H9 (cell line): ENCODE measurements at regions not wholly inside any gene's neighbourhood (a gene's known extent, or its start where the extent isn't known, plus 50 kb on each side); places are given as distances from the start of the nearest gene placed in this dataset.

Experiments used
- DNase-seq: peaks from one replicate; pipeline ENCODE4 v3.0.0-alpha.2; 2017
- H2AFZ ChIP-seq: one replicate; pipeline ENCODE4 v1.6.1; 2013; ENCODE audit warnings: mild to moderate bottlenecking, low read length, control low read depth, moderate library complexity
- H2AK5ac ChIP-seq: 2 replicates; pipeline ENCODE4 v1.6.1; 2013; ENCODE audit warnings: low read length, control low read depth, mixed read lengths; ENCODE audit not compliant: insufficient read length
- H2BK120ac ChIP-seq: one replicate; pipeline ENCODE4 v1.6.1; 2013; ENCODE audit warnings: low read depth, mild to moderate bottlenecking, low read length, control low read depth, inconsistent platforms; ENCODE audit not compliant: poor library complexity, severe bottlenecking
- H2BK12ac ChIP-seq: 2 replicates; pipeline ENCODE4 v1.6.1; 2013; ENCODE audit warnings: low read length, control low read depth, mixed read lengths, low read depth; ENCODE audit not compliant: insufficient read length
- H2BK15ac ChIP-seq: 2 replicates; pipeline ENCODE4 v1.6.1; 2013; ENCODE audit warnings: low read depth, low read length, control low read depth
- H2BK20ac ChIP-seq: one replicate; pipeline ENCODE4 v1.6.1; 2013; ENCODE audit warnings: low read depth, mild to moderate bottlenecking, low read length, control low read depth, inconsistent platforms; ENCODE audit not compliant: poor library complexity, severe bottlenecking
- H2BK5ac ChIP-seq: 2 replicates; pipeline ENCODE4 v1.6.1; 2013; ENCODE audit warnings: low read length, control low read depth, mixed read lengths; ENCODE audit not compliant: insufficient read length
- H3K14ac ChIP-seq: 2 replicates; pipeline ENCODE4 v1.6.1; 2013; ENCODE audit warnings: low read length, control low read depth; ENCODE audit not compliant: insufficient read depth
- H3K18ac ChIP-seq: 2 replicates; pipeline ENCODE4 v1.6.1; 2013; ENCODE audit warnings: low read depth, mild to moderate bottlenecking, mixed read lengths, low read length, control low read depth; ENCODE audit not compliant: insufficient read length
- H3K23ac ChIP-seq: 2 replicates; pipeline ENCODE4 v1.6.1; 2013; ENCODE audit warnings: low read length, control low read depth, mixed read lengths, low read depth; ENCODE audit not compliant: insufficient read length
- H3K23me2 ChIP-seq: 2 replicates; pipeline ENCODE4 v1.6.1; 2013; ENCODE audit warnings: low read depth, mild to moderate bottlenecking, mixed read lengths, low read length, control low read depth; ENCODE audit not compliant: insufficient read length, poor library complexity, severe bottlenecking
- H3K27ac ChIP-seq: 2 replicates; pipeline ENCODE4 v1.5.1; 2013; ENCODE audit warnings: low read length, control low read depth, mixed read lengths, low read depth; ENCODE audit not compliant: insufficient read length
- H3K27me3 ChIP-seq: 2 replicates; pipeline ENCODE4 v1.6.1; 2013; ENCODE audit warnings: low read length, control low read depth, inconsistent platforms; ENCODE audit not compliant: insufficient read depth
- H3K4ac ChIP-seq: 2 replicates; pipeline ENCODE4 v1.6.1; 2013; ENCODE audit warnings: low read depth, mild to moderate bottlenecking, control low read depth, inconsistent platforms, low read length, moderate library complexity
- H3K4me1 ChIP-seq: 2 replicates; pipeline ENCODE4 v1.6.1; 2013; ENCODE audit warnings: low read length, control low read depth, inconsistent platforms; ENCODE audit not compliant: insufficient read depth
- H3K4me2 ChIP-seq: 2 replicates; pipeline ENCODE4 v1.6.1; 2013; ENCODE audit warnings: low read length, control low read depth, mixed read lengths; ENCODE audit not compliant: insufficient read length, insufficient read depth
- H3K56ac ChIP-seq: 2 replicates; pipeline ENCODE4 v1.6.1; 2013; ENCODE audit warnings: low read depth, mild to moderate bottlenecking, mixed read lengths, low read length, control low read depth; ENCODE audit not compliant: insufficient read length
- H3K79me1 ChIP-seq: 2 replicates; pipeline ENCODE4 v1.6.1; 2013; ENCODE audit warnings: low read depth, mild to moderate bottlenecking, moderate library complexity, low read length, control low read depth, inconsistent platforms; ENCODE audit not compliant: insufficient read depth, poor library complexity, severe bottlenecking
- H3K79me2 ChIP-seq: 2 replicates; pipeline ENCODE4 v1.6.1; 2013; ENCODE audit warnings: low read length, control low read depth, inconsistent platforms; ENCODE audit not compliant: insufficient read depth
- H3K9ac ChIP-seq: 2 replicates; pipeline ENCODE4 v1.6.1; 2013; ENCODE audit warnings: low read length, control low read depth, mixed read lengths; ENCODE audit not compliant: insufficient read length; ENCODE audit errors: extremely low read depth
- H3K9me3 ChIP-seq: one replicate; pipeline ENCODE4 v1.6.1; 2013; ENCODE audit warnings: low read depth, low read length, inconsistent platforms; ENCODE audit not compliant: control insufficient read depth
- H3T11ph ChIP-seq: one replicate; pipeline ENCODE4 v1.6.1; 2013; ENCODE audit warnings: mild to moderate bottlenecking, low read length, control low read depth, inconsistent platforms
- H4K20me1 ChIP-seq: one replicate; pipeline ENCODE4 v1.6.1; 2013; ENCODE audit not compliant: control insufficient read depth, insufficient read length, insufficient read depth
- H4K5ac ChIP-seq: 2 replicates; pipeline ENCODE4 v1.6.1; 2013; ENCODE audit warnings: low read depth, mild to moderate bottlenecking, mixed read lengths, low read length, control low read depth; ENCODE audit not compliant: insufficient read length
- H4K8ac ChIP-seq: replicated peaks from 2 replicates; pipeline ENCODE4 v1.6.1; 2013; ENCODE audit warnings: low read length, control low read depth, mixed read lengths, low read depth; ENCODE audit not compliant: insufficient read length
- H4K91ac ChIP-seq: 2 replicates; pipeline ENCODE4 v1.6.1; 2013; ENCODE audit warnings: low read depth, mild to moderate bottlenecking, moderate library complexity, mixed read lengths, low read length, control low read depth; ENCODE audit not compliant: insufficient read length
- H3K27ac Mint-ChIP-seq, 3 experiments: 2 replicates in 2 of 3; 3 replicates in 1 of 3; pipeline ENCODE4 v1.8.0; 2020 to 2021; ENCODE audit warnings: mixed read lengths in 3 of 3, mild to moderate bottlenecking in 1 of 3, moderate library complexity in 1 of 3
- H3K27me3 Mint-ChIP-seq: 2 replicates; pipeline ENCODE4 v1.8.0; 2021; ENCODE audit warnings: low read depth, mild to moderate bottlenecking, moderate library complexity, mixed read lengths
- H3K36me3 Mint-ChIP-seq, 3 experiments: 2 replicates in 2 of 3; 3 replicates in 1 of 3; pipeline ENCODE4 v1.8.0; 2020 to 2021; ENCODE audit warnings: low read depth in 3 of 3, mixed read lengths in 3 of 3; ENCODE audit not compliant: insufficient read depth in 1 of 3
- H3K4me1 Mint-ChIP-seq, 2 experiments: 2 replicates each; pipeline ENCODE4 v1.8.0; 2020; ENCODE audit warnings: mixed read lengths in 2 of 2
- H3K4me3 Mint-ChIP-seq, 2 experiments: 2 replicates in 1 of 2; 3 replicates in 1 of 2; pipeline ENCODE4 v1.8.0; 2020 to 2021; ENCODE audit warnings: mild to moderate bottlenecking in 2 of 2, mixed read lengths in 2 of 2, moderate library complexity in 1 of 2
- H3K9me3 Mint-ChIP-seq, 2 experiments: 2 replicates in 1 of 2; 3 replicates in 1 of 2; pipeline ENCODE4 v1.8.0; 2020; ENCODE audit warnings: mild to moderate bottlenecking in 2 of 2, mixed read lengths in 2 of 2, moderate library complexity in 1 of 2
- CTCF ChIP-seq: fragments of 200-600 bp; sonication (generic); conservative IDR thresholded peaks from 3 replicates; pipeline ENCODE4 v1.8.0; 2021; ENCODE audit warnings: antibody characterized with exemption, mild to moderate bottlenecking
- WGBS: extraction: QIAGEN DNeasy Blood & Tissue Kit; methylation state at CpG from one replicate; pipeline ENCODE4 v1.1.7; 2013; ENCODE audit warnings: missing lambda C conversion rate, low lambda C conversion rate, mixed read lengths; ENCODE audit not compliant: insufficient read length; ENCODE audit errors: extremely low coverage; 5-methylcytosine and 5-hydroxymethylcytosine counted together

GRCh38 chr20:40952136-40952535 is 76.5 kb upstream of the TOP1 start:
- H3K27ac Mint-ChIP-seq, result no peak overlapping the region
- no peak overlapping the region for H3K9ac ChIP-seq

More at GRCh38 chr20:40952136-40952535, 76.5 kb upstream of the TOP1 start:
- Histone ChIP-seq H3K18ac (no peak overlapping the region), H4K91ac (no peak overlapping the region), H3K23me2 (no peaks in the 10 kb centered on the region), H3K79me2 (no peaks in the 10 kb centered on the region), H3K27ac (no peak overlapping the region), H4K5ac (no peak overlapping the region), H3K9me3 (no peaks in the 10 kb centered on the region), H3K56ac (no peak overlapping the region), H2BK120ac (no peak overlapping the region), H2BK12ac (no peak overlapping the region), H3K4me1 (no peaks in the 10 kb centered on the region), H3K27me3 (no peaks in the 10 kb centered on the region), H3K4me2 (no peak overlapping the region), H3K23ac (no peak overlapping the region), H2BK15ac (no peak overlapping the region), H3K79me1 (no peaks in the 10 kb centered on the region), H2BK20ac (no peak overlapping the region), H2BK5ac (no peak overlapping the region), H3T11ph (no peak overlapping the region), H4K20me1 (no peaks in the 10 kb centered on the region), H2AK5ac (no peak overlapping the region), H3K14ac (no peak overlapping the region), H3K4ac (no peak overlapping the region), H4K8ac (no peak overlapping the region), H2AFZ (no peak overlapping the region)
- Mint-ChIP-seq H3K9me3 (peaks cover 3 to 8% of the 10 kb centered on the region in 2 experiments; a peak in 2 of 5 replicates), H3K4me3 (no peak overlapping the region), H3K4me1 (peaks cover 6% of the 10 kb centered on the region in 2 experiments), H3K27me3 (peaks cover 8% of the 10 kb centered on the region), H3K36me3 (no peaks in the 10 kb centered on the region)
- TF ChIP-seq CTCF, result no peak
- no CpG with 5 or more reads among the region's 9 CpGs for WGBS
- no peak for DNase-seq
